Transverse colon (tissue), 3 donors: ENCODE measurements at regions not wholly inside any gene's neighbourhood (a gene's known extent, or its start where the extent isn't known, plus 50 kb on each side); places are given as distances from the start of the nearest gene placed in this dataset.

ENCODE experiments used
- EP300 ChIP-seq: sonication (generic); formaldehyde crosslinking; IDR thresholded peaks from one replicate; pipeline ENCODE4 v1.6.1; 2017; ENCODE audit warnings: antibody characterized with exemption, low read depth
- TF ChIP-seq, protein P1 (sequence below), 5 experiments: fragments of 200-600 bp in 3 of 5; fragments of 450-650 bp in 2 of 5; sonication (generic) in 3 of 5; IDR thresholded peaks; 1 replicate in 2 of 5; 2 replicates in 3 of 5; pipeline ENCODE4 v1.5.1; 2016 to 2017; ENCODE audit warnings: antibody characterized with exemption in 5 of 5, inconsistent platforms in 3 of 5, mild to moderate bottlenecking in 2 of 5, moderate library complexity in 1 of 5

DNA sequence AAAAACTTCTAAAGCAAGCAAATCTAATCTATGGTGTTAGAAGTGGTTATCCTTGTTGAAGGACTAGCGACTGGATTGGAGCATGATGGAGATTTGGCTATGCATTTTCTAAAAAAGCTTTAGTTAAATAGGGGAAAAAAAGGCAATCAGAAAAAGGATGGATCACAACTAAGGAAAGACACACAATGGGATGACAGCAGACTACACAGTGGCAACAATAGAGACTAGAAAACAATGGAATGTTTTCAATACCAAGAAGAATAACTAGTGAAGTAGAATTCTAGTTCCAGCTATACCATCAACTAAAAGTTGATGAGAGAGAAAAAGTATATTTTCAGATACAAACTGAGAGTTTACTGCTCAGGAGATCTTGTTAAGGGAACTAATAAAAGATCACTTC is 605.8 kb downstream of the PTPRU start:
- TF ChIP-seq, protein P1, sequence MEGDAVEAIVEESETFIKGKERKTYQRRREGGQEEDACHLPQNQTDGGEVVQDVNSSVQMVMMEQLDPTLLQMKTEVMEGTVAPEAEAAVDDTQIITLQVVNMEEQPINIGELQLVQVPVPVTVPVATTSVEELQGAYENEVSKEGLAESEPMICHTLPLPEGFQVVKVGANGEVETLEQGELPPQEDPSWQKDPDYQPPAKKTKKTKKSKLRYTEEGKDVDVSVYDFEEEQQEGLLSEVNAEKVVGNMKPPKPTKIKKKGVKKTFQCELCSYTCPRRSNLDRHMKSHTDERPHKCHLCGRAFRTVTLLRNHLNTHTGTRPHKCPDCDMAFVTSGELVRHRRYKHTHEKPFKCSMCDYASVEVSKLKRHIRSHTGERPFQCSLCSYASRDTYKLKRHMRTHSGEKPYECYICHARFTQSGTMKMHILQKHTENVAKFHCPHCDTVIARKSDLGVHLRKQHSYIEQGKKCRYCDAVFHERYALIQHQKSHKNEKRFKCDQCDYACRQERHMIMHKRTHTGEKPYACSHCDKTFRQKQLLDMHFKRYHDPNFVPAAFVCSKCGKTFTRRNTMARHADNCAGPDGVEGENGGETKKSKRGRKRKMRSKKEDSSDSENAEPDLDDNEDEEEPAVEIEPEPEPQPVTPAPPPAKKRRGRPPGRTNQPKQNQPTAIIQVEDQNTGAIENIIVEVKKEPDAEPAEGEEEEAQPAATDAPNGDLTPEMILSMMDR (IDR thresholded peaks at IDR 0.05): no peak
- no peak for TF ChIP-seq EP300
